Nephron progenitor cell (in vitro differentiated cells): ENCODE measurements at regions not wholly inside any gene's neighbourhood (a gene's known extent, or its start where the extent isn't known, plus 50 kb on each side); places are given as distances from the start of the nearest gene placed in this dataset.

ENCODE experiments used
- DNase-seq: peaks from one replicate; pipeline ENCODE4 v3.0.0; 2021
- H3K27ac Mint-ChIP-seq: 2 replicates; pipeline ENCODE4 v1.8.0; 2021; ENCODE audit warnings: mild to moderate bottlenecking, moderate library complexity, mixed read lengths
- H3K27me3 Mint-ChIP-seq: 2 replicates; pipeline ENCODE4 v1.8.0; 2021; ENCODE audit warnings: mild to moderate bottlenecking, low read depth, mixed read lengths; ENCODE audit not compliant: poor library complexity
- H3K36me3 Mint-ChIP-seq: 2 replicates; pipeline ENCODE4 v1.8.0; 2021; ENCODE audit warnings: low read depth, mixed read lengths
- H3K4me1 Mint-ChIP-seq: 2 replicates; pipeline ENCODE4 v1.8.0; 2021; ENCODE audit warnings: mixed read lengths
- H3K4me3 Mint-ChIP-seq: 2 replicates; pipeline ENCODE4 v1.8.0; 2021; ENCODE audit warnings: mild to moderate bottlenecking, moderate library complexity, mixed read lengths
- H3K9me3 Mint-ChIP-seq: 2 replicates; pipeline ENCODE4 v1.8.0; 2021; ENCODE audit warnings: mild to moderate bottlenecking, moderate library complexity, mixed read lengths
- CTCF ChIP-seq: fragments of 200-600 bp; sonication (generic); IDR thresholded peaks from 2 replicates; pipeline ENCODE4 v1.5.0; 2021; ENCODE audit warnings: antibody characterized with exemption

GRCh38 chr17:73743518-73744201, 99.4 kb upstream of the SDK2 start:
- Mint-ChIP-seq H3K36me3 (no peaks in the 10 kb centered on the region), H3K27me3 (peaks cover 34% of the 10 kb centered on the region), H3K4me1 (peaks cover 66% of the 10 kb centered on the region), H3K4me3 (no peak overlapping the region), H3K9me3 (no peaks in the 10 kb centered on the region), H3K27ac (no peak overlapping the region)
- no peak for TF ChIP-seq CTCF
- DNase-seq, result no peak

DNA sequence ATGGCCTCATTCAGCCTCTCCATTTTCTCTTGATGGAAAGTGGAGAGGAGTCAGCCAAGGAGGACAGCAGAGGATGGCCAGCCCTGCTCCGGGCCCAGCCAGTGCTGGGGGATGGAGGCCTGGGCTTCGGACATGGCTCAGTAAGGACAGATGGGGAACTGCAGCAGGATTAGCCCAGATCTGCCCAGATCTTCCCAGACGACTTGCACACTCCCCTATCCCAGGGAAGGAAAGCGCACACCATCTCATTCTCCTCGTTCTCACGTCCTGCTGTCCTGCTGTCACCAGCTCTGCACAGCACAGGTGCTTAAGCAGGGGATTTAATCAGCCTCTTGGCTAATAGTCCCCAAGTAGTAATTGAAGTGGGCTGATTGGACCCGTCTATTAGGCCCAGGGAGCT, 100.2 kb upstream of the SDK2 start:
- H3K9me3 Mint-ChIP-seq, result no peaks in the 10 kb centered on the region
- no peak for TF ChIP-seq CTCF
- H3K4me3 Mint-ChIP-seq, result no peak overlapping the region
- DNase-seq, result no peak
- H3K36me3 Mint-ChIP-seq, result no peaks in the 10 kb centered on the region
- peaks cover 65% of the 10 kb centered on the region for H3K4me1 Mint-ChIP-seq
- H3K27ac Mint-ChIP-seq, result no peak overlapping the region
- H3K27me3 Mint-ChIP-seq, result peaks cover 34% of the 10 kb centered on the region

- DNase-seq, result no peak
- Mint-ChIP-seq H3K27me3 (peaks cover 31% of the 10 kb centered on the region), H3K4me1 (peaks cover 68% of the 10 kb centered on the region), H3K36me3 (no peaks in the 10 kb centered on the region), H3K4me3 (no peak overlapping the region), H3K9me3 (no peaks in the 10 kb centered on the region), H3K27ac (no peak overlapping the region)
- TF ChIP-seq CTCF, result no peak
Measured at GRCh38 chr17:73746314-73747073, 102.2 kb upstream of the SDK2 start.

DNA sequence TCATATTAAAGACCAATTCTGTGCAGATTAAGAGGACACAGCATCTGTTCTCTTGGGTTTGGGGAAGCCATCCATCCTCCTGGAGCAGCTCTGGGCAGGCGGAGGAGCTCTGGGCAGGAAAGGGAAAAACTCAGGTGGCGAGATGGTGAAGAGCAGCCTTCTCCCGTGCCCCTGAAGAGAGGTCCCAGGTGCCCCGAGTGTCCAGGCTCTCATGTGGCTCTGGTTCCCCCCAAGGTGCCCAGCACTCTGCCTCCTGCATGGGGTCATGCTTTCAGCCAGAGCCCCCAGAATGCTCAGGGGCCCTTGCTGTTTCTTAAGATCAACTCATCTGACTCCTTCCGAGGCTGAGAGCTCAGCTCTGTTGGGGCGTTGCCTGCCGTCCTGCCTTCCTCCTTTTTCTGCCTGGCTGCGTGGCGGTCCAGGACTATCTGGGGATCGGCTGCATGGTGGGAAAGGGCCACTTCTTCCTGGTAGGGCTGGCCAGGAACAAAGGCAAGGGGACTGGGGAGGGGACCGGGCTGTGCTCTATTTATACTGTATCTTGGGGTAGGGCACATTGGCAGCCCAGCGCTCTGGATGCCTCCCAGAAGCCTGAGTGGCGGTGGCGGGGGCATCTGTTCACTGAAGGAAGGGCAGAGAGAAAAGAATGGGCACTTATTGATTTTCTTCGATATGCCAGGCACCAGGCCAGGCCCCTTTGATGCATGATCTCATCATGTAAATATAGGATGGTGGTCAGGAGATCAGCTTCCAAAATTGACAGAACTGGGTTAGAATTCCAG, 103.2 kb upstream of the SDK2 start:
- no peak for TF ChIP-seq CTCF
- no peak overlapping the region for H3K27ac Mint-ChIP-seq
- no peaks in the 10 kb centered on the region for H3K36me3 Mint-ChIP-seq
- H3K4me1 Mint-ChIP-seq, result peaks cover 70% of the 10 kb centered on the region
- H3K4me3 Mint-ChIP-seq, result no peak overlapping the region
- H3K9me3 Mint-ChIP-seq, result no peaks in the 10 kb centered on the region
- no peak for DNase-seq
- H3K27me3 Mint-ChIP-seq, result peaks cover 24% of the 10 kb centered on the region

GRCh38 chr17:73748508-73748907, 104.3 kb upstream of the SDK2 start:
- no peak for DNase-seq
- no peaks in the 10 kb centered on the region for H3K9me3 Mint-ChIP-seq
- peaks cover 14% of the 10 kb centered on the region for H3K27me3 Mint-ChIP-seq
- H3K4me3 Mint-ChIP-seq, result no peak overlapping the region
- no peak for TF ChIP-seq CTCF
- peaks cover 65% of the 10 kb centered on the region for H3K4me1 Mint-ChIP-seq
- no peaks in the 10 kb centered on the region for H3K36me3 Mint-ChIP-seq
- no peak overlapping the region for H3K27ac Mint-ChIP-seq
